NCI-H128 (cell line): ENCODE measurements at regions not wholly inside any gene's neighbourhood (a gene's known extent, or its start where the extent isn't known, plus 50 kb on each side); places are given as distances from the start of the nearest gene placed in this dataset.

Experiments
- DNase-seq: peaks from one replicate; lab custom pipeline; 2025; ENCODE audit not compliant: unreplicated experiment; lab: John Stamatoyannopoulos, UW

DNA sequence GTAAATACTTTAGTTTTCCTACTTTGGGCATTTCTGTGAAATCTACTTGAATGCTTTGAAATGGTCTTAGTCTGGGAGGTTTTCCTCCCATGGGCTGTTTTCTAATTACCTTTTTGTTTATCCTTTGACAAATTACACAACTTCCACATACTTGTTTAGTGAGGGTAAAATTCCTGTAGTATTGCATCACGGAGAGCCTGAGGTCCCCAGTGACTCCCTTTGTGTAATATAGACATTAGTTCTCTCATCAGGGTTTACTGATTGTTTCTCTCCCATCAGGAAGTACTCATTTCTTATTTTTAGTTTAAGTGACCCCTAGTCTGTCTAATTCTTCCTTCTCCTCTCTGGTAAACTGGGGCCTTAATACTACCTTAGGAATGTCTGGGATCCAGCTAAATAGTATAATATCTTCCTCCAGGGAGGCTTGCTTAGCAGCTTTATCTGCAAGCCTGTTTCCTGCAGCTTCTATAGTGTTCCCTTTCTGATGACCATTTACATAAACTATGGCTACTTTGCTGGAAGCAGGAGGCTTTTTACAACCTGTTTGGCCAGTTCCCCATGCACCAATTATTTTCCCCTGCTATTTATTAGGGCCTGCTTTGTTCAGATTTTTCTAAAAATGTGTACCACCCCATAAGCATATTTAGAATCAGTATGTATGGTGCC, 87.2 kb upstream of the XCR1 start:
- DNase-seq, result no peak

DNA sequence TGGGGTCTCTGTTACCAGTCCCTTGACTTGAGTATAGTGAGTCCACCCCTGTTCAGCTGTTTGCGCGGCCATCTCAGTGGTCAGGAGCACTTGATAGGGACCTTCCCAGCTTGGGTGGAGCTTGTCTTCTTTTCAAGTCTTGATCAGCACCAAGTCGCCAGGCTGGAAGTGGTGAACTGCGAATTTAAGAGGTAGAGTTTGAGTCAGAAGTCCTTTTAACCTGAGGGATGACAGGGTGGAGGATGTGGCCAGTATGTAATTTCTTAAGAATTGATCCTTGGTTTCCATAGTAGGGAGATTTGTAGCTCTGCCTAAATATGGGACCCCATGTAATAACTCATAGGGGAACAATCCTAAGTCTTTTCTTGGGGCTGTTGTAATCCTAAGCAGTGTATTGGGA, 86.3 kb upstream of the XCR1 start:
- DNase-seq, result no peak

DNA sequence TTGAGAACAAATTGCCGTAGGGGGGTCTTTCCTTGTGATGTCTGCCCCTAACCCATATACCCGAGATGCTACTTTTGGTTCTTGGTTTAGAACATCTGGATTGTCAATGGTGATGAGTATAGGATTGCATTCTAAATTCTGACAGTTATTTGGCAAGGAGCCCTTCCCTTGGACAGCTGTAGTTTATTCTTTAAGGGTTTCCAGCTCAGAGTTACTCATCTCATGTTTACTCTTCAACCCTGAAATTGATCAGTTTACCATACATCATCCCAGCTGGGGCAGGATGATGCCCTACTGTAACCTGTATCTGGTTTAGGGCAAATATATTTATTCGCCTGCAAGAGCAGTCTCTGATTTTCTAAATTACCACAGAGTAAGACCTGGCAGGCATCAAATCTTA, 85.7 kb upstream of the XCR1 start:
- DNase-seq, result no peak

DNA sequence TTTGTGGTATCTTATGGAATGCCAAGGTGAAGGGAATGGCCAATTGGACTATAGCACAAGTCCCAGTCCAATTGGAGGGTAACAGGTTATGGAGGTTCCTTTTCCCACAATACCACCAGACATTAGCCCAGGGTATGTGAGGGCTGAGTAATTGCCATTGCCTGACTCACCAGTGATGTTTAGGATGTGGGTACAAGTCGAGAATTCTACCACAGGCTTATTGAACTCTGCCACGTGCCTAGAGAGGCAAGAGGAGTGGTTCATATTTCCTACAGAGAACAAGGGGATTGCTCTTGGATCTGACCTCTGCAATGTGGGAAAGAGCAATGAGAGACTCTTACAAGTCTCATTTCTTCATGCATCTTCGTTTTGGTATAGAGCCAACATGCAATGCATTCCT, 85.0 kb upstream of the XCR1 start:
- DNase-seq, result no peak

DNA sequence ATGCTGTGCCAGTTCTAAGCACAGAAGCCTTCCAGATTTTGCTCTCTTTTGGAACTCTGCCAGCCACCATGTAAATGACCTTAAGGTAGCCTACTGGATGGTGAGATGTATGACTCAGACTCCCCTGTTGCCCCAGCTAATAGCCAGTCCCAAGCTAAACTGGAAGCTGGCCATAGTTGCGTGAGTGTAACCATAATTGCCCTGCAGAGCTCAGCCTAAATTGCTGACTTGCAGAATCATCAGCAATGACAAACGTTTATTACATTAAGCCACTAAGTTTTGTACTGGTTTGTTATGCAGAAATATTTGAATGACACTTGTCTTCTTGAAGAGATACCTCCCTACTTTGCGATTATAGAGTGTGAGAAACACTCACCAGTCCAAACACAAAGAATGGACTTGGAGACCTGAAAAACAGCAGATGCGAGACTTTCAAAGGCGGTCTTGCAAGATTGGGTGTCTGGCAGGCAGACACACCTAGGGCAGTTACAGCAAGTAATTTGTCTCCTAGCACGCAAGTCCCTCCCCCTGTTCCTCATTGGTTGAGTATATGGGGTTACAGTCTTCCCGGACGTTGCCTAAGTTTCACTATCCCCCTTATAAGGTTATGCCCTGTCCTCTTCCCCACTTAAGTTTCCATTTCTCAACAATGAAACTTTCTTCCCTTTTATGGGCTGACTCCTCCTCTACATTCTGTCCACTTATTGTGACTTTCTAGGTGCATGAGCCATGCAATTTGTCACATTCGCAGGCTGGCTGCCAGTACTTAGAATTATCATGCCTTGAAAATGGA, 83.6 kb upstream of the XCR1 start:
- DNase-seq, result no peak

DNA sequence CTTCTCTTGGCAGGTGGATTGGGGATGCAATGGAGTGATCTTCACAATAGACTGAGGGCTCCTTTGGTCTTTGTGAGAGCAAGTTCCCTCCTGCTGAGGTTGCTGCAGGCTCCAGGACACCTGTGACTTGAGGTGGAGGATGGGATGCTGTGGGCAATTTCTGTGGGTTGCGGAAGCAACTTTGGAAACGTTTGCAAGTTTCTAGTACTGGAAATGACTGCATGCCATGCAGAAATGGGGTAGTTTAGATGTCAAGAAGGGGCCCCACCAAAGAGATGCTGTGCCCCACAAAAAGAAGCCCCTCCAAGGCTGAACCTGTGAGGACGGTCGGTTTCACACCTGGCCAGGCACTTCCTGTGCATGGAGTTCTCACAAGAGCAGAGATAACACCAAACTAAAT, 80.4 kb upstream of the XCR1 start:
- no peak for DNase-seq

DNA sequence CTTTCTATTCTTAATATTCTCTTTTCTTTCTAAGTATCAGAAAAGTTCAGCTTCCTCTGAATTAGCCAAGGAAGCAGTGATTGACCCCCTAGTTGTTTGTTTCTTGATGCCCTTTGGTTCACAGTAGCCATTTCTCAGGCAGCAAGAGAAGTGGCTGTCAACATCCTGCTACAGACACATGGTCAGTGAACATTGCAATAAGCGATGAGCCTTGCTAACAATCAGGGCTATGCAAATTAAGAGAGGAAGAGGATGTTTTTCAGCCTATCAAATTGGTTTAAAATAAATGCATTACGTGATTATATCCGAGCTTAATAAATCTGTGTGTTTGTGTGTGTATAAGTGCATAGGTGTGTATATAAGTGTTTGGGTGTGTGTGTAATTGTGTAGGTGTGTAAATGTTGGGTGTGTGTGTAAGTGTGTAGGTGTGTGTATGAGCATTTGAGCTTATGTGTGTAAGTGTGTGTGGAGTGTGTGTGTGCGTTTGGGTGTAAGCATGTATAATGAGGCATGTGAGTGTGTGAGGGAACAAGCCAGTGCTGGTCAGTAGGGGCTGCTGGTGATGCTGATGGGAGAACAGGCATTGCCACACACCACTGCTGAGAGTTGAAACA, 78.1 kb upstream of the XCR1 start:
- DNase-seq, result no peak

DNA sequence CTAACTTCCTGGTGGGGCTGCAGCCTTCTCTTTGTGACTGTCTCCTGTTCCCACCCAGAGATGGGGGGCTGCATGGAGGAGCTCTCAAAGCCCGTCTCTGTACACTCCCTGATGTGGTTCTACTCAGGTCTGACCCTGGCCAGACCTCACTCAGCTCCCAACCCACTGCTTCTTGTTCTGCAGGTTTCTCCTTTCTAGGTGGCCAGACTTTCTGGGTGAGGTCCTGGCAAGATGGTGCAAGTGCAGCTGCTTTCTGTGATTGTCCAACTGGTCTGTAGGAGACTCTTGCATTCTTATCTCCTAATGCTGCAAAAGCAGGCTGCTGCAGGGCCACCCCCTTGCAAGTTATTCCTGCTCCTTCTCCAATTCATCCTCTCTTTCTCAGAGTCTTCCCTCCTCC, 77.4 kb upstream of the XCR1 start:
- no peak for DNase-seq

DNA sequence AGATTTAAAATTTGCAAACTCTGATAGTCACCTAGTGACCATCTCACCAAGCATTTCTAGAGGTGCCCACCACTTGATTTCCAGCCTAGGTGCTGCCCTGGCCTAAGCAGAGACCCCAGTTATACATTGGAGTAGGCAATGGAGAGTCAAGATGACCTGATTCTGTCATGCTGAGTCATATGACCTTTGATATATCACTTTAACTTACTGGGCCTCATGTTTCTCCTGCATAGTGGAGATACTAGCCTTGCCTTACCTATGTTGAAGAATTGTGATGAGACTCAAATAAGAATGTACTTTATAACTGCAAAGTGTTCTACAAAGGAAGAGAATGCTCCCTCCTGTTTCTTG, 75.5 kb upstream of the XCR1 start:
- DNase-seq, result no peak

DNA sequence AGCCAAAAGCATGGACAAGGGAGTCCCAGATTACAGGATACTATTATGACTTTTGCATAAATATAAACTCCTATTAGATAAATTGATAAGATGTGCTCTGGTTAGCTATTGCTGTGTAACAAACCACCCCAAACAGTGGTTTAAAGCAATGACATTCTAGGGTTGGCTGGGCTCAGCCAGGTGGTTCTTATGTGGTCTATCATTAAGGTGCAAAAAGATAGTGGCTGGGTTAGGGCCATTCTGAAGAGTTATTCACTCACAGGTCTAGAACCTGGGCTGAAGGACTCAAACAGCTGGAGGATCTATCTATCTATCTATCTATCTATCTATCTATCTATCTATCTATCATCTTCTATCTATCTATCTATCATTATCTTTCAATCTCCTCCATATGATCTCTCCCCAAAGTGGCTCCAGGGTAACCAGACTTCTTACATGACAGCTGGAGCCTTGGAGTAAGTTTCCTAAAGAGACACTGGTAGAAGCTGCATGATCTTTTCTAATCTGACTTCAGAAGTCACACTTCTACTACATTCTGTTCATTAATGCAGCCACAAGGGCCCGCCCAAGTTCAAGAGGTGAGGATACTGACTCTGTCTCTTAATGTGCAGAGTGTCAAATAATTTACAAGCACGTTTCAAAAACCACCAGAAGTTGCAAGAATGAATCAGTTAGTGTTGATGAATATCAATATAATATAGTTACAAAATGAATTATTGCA, 74.9 kb upstream of the XCR1 start:
- no peak for DNase-seq

DNA sequence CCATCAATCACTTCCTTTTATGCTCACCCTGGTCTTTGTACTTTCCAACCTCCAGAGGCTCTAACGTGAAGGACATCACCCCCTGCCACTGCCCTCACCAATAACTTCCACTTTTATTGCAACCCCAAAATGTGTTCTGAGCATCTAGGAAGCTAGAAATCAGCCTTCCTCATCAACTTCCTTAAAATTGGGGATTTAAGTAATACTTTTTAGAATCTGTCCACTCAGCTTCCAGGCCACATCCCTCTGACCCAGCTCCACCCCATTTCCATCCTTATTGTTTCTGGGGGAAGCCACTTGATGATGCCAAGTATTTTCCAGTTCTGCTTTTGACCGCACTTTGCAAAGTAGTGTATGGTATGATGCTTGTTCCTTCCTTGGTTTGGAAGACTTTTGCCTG, 73.5 kb upstream of the XCR1 start:
- DNase-seq, result no peak

DNA sequence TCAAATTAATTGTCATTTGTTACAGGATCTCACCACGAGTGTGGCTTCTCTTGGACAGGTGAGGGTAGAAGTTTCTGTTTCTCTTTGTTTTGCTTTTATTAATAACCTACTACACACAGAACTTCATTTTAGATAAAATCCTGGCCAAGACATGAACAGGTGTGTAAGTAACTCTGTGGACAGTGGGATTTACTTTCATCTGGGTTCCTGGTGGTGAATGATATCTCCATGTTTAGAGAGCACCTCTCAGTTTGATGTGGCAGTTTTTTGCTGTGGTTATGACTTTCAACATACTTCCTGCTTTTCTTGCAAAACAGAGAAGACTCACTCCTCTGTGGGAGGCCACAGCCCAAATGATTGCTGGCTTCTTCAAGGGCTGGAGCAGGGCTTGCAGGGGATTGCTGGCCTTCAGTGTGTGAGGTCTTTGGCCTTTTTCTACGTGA, 71.1 kb upstream of the XCR1 start:
- DNase-seq, result no peak

DNA sequence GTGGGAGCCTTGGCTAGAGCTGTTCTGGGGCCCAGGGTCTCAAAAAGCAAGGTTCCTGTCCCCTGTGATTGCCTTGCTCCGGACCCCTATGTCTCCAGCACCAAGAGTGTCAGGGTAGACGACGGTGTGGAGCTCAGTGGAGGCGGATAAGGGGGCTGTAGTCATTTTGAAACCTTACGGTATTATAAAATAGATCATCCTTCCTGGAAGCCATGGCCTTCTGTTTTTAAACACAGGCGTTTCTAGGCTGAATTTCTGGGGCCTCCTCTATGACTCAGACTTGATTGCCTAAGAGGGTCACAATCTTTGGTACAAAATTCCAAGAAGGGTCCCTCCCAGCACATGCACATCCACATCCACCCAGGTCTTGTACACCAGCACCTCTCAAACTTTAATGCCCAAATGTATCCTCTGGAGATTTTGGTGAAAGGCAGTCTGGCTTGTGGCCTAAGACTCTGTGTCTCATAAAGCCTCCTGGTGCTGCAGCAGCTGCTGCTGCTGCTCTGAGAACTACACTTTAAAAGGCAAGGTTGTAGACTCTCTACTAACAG, 70.5 kb upstream of the XCR1 start:
- DNase-seq, result no peak

DNA sequence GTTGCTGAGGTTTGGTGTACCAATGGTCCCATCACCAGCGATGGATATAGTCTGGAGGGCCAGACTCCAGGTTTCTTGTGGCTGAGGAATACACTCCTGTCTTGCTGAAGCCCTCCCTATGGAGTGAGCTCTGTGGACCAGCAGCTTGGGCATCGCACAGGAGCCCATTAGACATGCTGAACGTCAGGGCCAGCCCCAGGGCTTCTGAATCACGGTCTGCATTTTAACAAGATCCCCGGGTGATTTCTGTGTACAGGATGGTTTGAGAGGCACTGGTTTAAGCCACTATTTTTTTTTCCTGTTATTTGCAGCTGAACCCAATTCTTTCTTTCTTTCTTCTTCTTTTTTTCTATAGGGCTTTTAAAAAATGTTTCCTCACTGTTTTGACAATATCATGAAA, 69.5 kb upstream of the XCR1 start:
- DNase-seq, result no peak

DNA sequence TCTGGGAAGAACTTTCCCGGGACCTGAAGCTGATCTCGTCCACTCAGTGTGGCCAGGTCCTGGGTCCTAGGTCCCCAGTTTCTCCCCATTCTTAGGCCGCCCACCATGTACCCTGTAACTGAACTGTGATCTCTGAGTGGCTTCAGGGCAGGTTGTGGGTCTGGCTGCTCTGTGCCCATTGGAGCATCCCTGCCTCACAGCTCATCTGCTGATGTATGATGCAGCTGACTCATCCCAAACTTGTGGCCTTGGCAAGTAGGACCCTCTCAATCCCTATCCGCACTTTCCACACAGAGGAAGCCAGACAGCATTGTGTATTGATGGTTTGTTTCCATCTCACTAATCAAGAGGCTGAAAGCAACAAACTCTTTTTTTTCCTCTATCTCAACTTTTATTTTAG, 69.1 kb upstream of the XCR1 start:
- no peak for DNase-seq

DNA sequence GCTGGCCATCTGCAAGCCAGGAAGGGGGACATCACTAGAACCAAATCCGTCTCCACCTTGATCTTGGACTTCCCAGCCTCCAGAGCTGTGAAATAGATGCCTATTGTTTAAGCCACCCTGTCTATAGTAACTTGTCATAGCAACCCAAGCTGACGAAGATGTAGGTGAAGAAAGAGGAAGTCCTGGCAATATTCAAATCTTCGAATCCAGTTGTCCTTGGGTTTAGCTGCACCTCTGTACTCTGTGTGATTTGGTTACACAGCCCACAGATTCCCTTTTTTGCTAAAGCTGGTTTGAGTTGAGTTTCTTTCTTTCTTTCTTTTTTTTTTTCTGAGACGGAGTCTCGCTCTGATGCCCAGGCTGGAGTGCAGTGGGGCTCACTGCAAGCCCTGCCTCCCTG, 68.0 kb upstream of the XCR1 start:
- DNase-seq, result no peak

DNA sequence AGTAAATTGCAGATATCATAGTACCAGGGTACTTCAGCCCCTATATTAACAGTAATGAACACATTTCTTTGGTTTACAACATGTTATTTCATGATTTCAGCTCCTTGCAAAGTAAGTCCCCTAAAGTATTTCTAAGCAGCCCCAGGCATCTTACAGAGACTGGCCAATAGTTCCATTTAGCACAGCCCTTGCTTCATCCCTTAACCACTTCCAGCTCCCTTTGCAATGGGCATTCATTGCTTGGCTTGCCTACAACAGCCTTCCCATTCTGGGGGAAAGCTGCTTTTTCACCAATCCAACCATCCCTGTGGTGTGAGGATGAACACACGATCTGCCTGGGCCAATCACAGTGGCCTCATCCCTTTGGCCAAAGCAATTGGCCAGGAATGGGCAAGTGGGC, 67.2 kb upstream of the XCR1 start:
- no peak for DNase-seq

DNA sequence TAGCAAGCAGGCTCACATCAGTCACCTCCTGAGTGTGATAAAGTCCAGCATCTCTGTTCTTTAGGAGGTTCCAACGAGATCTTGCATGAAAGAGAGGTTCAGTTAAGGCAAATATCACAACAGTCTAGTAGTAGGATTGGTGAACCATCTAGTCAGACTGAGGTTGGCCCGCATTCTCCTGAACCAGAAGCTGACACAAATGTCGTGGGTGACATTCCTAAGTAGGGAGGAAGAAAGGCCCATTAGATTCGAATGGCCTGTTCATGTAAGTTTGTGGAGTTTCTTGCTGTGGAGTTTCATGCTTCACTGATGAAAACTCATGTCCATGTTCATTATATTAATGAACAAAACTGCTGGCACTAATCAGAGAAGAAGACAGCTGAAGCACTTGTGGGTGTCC, 66.7 kb upstream of the XCR1 start:
- no peak for DNase-seq

DNA sequence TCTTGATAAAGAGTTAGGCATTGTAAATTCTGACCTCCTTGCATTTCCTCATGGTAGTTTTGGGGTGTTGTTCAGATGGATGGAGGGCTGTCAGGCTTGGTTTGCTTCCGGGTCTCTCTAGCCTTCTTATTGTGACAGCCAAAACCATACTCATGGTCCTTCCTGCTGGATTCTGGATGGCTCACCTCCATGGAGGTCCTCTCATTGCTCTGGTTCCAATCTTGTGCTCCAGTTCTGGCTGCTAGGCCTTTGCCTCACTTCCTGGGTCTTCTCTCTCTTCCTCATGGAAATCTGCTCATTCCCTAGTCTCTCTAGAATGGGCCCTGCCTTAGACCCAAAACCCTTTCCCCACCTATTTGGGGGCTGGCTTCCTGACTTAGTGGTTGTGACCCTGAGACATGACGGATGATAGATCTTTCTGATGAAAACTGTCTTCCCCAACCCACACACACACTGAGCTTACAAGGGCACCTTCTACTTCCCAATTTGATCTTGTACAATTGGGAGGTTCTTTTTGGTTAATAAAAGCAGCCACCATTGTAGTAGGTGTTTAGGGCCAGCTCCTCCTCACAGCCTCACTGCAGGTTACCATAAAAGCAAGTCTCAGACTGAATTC, 66.2 kb upstream of the XCR1 start:
- no peak for DNase-seq

DNA sequence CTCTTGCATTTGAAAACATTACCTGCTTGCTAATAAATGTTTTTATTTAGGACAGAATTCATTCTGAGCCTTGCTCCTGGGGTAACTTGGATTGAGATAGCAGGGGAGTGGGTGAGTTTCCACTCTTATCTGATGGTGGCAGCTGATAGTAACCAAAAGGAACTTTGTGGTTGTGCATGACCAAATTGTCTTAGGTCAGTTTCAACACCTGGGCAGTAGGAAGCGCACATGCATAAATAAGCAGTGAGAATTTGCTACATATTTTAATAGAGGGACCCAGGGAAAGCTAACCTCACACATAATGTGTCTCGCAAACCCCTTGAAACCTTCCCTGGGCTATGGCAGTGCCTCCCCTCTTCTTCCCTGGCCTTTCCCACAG, 65.4 kb upstream of the XCR1 start:
- DNase-seq, result no peak
